GM18520 (cell line): ENCODE measurements at regions not wholly inside any gene's neighbourhood (a gene's known extent, or its start where the extent isn't known, plus 50 kb on each side); places are given as distances from the start of the nearest gene placed in this dataset.

ENCODE experiments used
- ATAC-seq: cut with Tn5 transposase; IDR thresholded peaks from one replicate; pipeline ENCODE4 v1.9.1; 2021; ENCODE audit not compliant: unreplicated experiment

- no peak for ATAC-seq
Observed at GRCh38 chr5:133697536-133698258, 85.4 kb upstream of the FSTL4 start.

- no peak for ATAC-seq
Observed at GRCh38 chr5:133696782-133697507, 84.6 kb upstream of the FSTL4 start.

- no peak for ATAC-seq
Observed at GRCh38 chr5:133696006-133696584, 83.8 kb upstream of the FSTL4 start.

GRCh38 chr5:133694181-133694831, 82.0 kb upstream of the FSTL4 start:
- no peak for ATAC-seq

- no peak for ATAC-seq
Observed at GRCh38 chr5:133691448-133691847, 79.1 kb upstream of the FSTL4 start.

- ATAC-seq, result no peak
Observed at GRCh38 chr5:133690746-133691145, 78.4 kb upstream of the FSTL4 start.

GRCh38 chr5:133688391-133688790, 76.0 kb upstream of the FSTL4 start:
- ATAC-seq, result peak; percentile 57

GRCh38 chr5:133687212-133688061, 75.1 kb upstream of the FSTL4 start:
- no peak for ATAC-seq

- ATAC-seq, result no peak
Observed at GRCh38 chr5:133686566-133686965, 74.2 kb upstream of the FSTL4 start.

- no peak for ATAC-seq
Observed at GRCh38 chr5:133685402-133686018, 73.2 kb upstream of the FSTL4 start.

- ATAC-seq, result no peak
Observed at GRCh38 chr5:133683646-133684596, 71.6 kb upstream of the FSTL4 start.

- no peak for ATAC-seq
Observed at GRCh38 chr5:133682451-133682850, 70.1 kb upstream of the FSTL4 start.

- no peak for ATAC-seq
Observed at GRCh38 chr5:133681896-133682295, 69.6 kb upstream of the FSTL4 start.

GRCh38 chr5:133680830-133681565, 68.7 kb upstream of the FSTL4 start:
- no peak for ATAC-seq

GRCh38 chr5:133679534-133679933, 67.2 kb upstream of the FSTL4 start:
- no peak for ATAC-seq

GRCh38 chr5:133675376-133676154, 63.2 kb upstream of the FSTL4 start:
- ATAC-seq, result no peak

GRCh38 chr5:133670336-133670735, 58.0 kb upstream of the FSTL4 start:
- no peak for ATAC-seq

- ATAC-seq, result no peak
Observed at GRCh38 chr5:133669472-133669871, 57.1 kb upstream of the FSTL4 start.
